NCI-H82 (cell line): ENCODE measurements at regions not wholly inside any gene's neighbourhood (a gene's known extent, or its start where the extent isn't known, plus 50 kb on each side); places are given as distances from the start of the nearest gene placed in this dataset.
"Not testable (repeated sequence)": the region's sequence is repeated elsewhere in the genome, so short reads cannot be mapped to it uniquely, and the experiment has no call there.

ENCODE experiments used
- DNase-seq: peaks from one replicate; lab custom pipeline; 2025; lab: John Stamatoyannopoulos, UW

DNA sequence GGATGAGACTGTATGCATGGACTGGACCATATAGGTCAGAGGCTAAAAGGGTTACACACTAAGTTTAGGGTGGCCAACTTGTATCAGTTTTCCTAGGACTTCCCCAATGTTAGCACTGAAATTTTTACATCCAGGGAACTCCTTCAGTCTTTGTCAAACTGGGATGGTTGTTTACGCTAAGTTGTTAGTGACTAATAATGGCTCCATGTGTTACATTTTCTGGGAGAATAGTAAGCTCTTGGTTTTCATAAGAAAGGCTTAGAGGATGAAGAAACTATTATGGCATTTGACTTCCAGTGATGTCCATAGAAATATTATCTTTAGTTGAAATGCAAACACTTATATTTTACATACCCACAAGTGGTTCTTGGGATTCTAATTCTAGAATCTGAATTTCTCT lies 57.9 kb upstream of the ST3GAL6 start:
- DNase-seq: no peak

DNA sequence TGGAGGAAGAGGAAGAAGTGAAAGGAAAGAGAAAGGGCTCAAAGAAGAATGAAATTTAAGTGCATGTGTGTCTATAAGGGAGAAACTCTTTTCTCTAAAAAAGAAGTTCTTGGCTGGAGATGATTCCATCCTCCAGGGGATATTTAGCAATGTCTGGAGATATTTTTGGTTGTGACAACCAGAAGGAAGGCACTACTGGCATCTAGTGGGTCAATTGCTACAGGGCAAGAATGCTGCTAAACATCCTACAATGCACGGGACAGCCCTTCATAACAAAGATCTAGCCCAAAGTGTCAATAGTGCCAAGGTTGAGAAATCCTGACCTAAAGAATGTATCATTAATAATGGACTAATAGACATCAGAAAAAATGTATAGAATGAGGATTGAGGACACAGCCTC lies 57.4 kb upstream of the ST3GAL6 start:
- DNase-seq: no peak

GRCh38 chr3:98708681-98709080 lies 54.5 kb upstream of the ST3GAL6 start:
- not testable (repeated sequence) for DNase-seq

DNA sequence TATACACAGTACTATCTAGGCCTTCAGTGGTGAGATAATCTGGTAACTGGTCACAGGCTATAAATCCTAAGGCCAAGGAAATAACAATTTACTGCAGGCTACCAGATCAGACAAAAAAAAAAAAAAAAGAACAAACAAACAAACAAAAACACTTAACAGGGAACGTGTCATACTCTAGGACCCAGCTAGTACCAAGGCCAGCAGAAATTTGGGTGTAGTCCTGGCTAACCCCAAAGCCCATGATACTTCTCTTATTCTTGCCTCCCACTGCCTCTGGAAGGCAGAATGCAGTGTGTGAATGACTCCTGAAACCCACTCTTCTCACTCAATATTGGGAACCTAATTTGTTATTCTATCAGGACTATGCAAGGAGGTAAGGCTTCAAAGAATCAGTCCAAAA lies 53.7 kb upstream of the ST3GAL6 start:
- DNase-seq: no peak

- no peak for DNase-seq
Observed at GRCh38 chr3:98710067-98710659, 53.0 kb upstream of the ST3GAL6 start.

- DNase-seq: no peak
Observed at GRCh38 chr3:98711426-98711825, 51.7 kb upstream of the ST3GAL6 start.

DNA sequence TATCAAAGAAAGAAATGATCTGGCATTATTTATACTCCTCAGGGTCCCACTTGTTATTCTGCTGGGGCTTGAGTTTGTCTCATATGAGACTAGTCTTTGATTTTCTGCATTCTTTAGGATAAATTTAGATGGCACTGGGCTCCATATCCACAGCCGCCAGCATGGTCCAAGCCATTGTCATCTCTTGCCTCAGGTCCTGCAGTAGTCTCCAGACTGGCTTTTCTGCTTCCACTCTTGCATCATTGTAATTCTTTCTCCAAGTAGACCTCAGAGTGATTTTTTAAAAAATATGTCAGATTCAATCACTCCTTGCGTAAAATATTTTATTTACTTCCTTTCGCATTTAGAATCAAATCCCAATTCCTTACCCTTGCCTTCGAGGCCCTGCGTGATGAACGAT lies 50.4 kb upstream of the ST3GAL6 start:
- DNase-seq: no peak

- not testable (repeated sequence) for DNase-seq
Observed at GRCh38 chr3:98713332-98713731, 49.8 kb upstream of the ST3GAL6 start.
